GM12878 (cell line): ENCODE measurements at regions not wholly inside any gene's neighbourhood (a gene's known extent, or its start where the extent isn't known, plus 50 kb on each side); places are given as distances from the start of the nearest gene placed in this dataset.

Experiments
- ATAC-seq: fragments of 200-7000 bp; cut with Tn5 transposase; 3 replicates; pipeline ENCODE4 v1.9.1; 2020; ENCODE audit warnings: mild to moderate bottlenecking, moderate library complexity
- BruUV-seq: library from RNA; stranded (reverse); fragments of 400-500 nt; replicated peaks from 2 replicates; lab custom pipeline; 2021; lab: Mats Ljungman, UMichigan
- CTCF ChIA-PET: fragments of 300-600 bp; sonication (Branson Sonifier 250); formaldehyde crosslinking; extraction: SDS; loops from one replicate; lab custom pipeline; 2021; ENCODE audit warnings: inconsistent platforms; lab: Yijun Ruan, JAX
- POLR2A ChIA-PET: fragments of 350-600 bp; formaldehyde crosslinking; extraction: SDS; loops from one replicate; lab custom pipeline; 2021; ENCODE audit warnings: inconsistent platforms; lab: Charles Lee
- RAD21 ChIA-PET: fragments of 300-600 bp; sonication (Branson Sonifier 250); formaldehyde crosslinking; loops from one replicate; lab custom pipeline; 2023; ENCODE audit warnings: antibody characterized with exemption; ENCODE audit not compliant: unreplicated experiment; lab: Charles Lee
- SMC1A ChIA-PET: fragments of 300-600 bp; sonication (Branson Sonifier 250); formaldehyde crosslinking; loops from one replicate; lab custom pipeline; 2023; ENCODE audit not compliant: unreplicated experiment, uncharacterized antibody; lab: Charles Lee
- DNase-seq: peaks from one replicate; pipeline ENCODE4 v3.0.0-alpha.2; 2011; ENCODE audit warnings: low read depth, low spot score
- FAIRE-seq: peaks from 3 replicates; lab custom pipeline; 2011; peaks lifted over from hg19 to GRCh38; lab: Jason Lieb, UNC
- H2AFZ ChIP-seq: 2 replicates; pipeline ENCODE4 v1.6.0; 2011; ENCODE audit warnings: low read depth, low read length, control low read depth; ENCODE audit not compliant: control insufficient read depth
- H3K27ac ChIP-seq: 2 replicates; pipeline ENCODE4 v1.5.1; 2011; ENCODE audit warnings: control low read depth; ENCODE audit not compliant: control insufficient read depth, insufficient read depth
- H3K27me3 ChIP-seq, 2 experiments: replicated peaks in 1 of 2; 2 replicates each; pipeline versions ENCODE4 v1.6.0 to v1.6.1; 2011; ENCODE audit warnings: low read length in 1 of 2; ENCODE audit not compliant: control insufficient read depth in 2 of 2, insufficient read depth in 2 of 2
- H3K36me3 ChIP-seq, 2 experiments: 2 replicates each; pipeline ENCODE4 v1.5.1; 2011; ENCODE audit warnings: low read length in 1 of 2; ENCODE audit not compliant: control insufficient read depth in 2 of 2, insufficient read depth in 2 of 2
- H3K4me1 ChIP-seq: 2 replicates; pipeline ENCODE4 v1.6.1; 2011; ENCODE audit warnings: mild to moderate bottlenecking, low read length, moderate library complexity, mixed read lengths; ENCODE audit not compliant: control insufficient read depth, insufficient read depth
- H3K4me2 ChIP-seq: 2 replicates; pipeline ENCODE4 v1.6.0; 2011; ENCODE audit warnings: control low read depth; ENCODE audit not compliant: control insufficient read depth, insufficient read depth
- H3K4me3 ChIP-seq: fragments of 200-600 bp; sonication (generic); 2 replicates; pipeline ENCODE4 v1.5.1; 2016
- H3K79me2 ChIP-seq: 2 replicates; pipeline ENCODE4 v1.6.0; 2011; ENCODE audit warnings: low read length; ENCODE audit not compliant: control insufficient read depth, insufficient read depth
- H3K9ac ChIP-seq: 2 replicates; pipeline ENCODE4 v1.8.0; 2011; ENCODE audit warnings: low read length, control low read depth, mixed read lengths; ENCODE audit not compliant: control insufficient read depth, insufficient read depth
- H3K9me3 ChIP-seq: replicated peaks from 3 replicates; pipeline ENCODE4 v1.5.1; 2011; ENCODE audit warnings: mild to moderate bottlenecking, low read length; ENCODE audit not compliant: control insufficient read depth, insufficient read depth
- H4K20me1 ChIP-seq: 2 replicates; pipeline ENCODE4 v1.6.0; 2011; ENCODE audit not compliant: control insufficient read depth, insufficient read depth
- BCL3 ChIP-seq: IDR thresholded peaks from 2 replicates; pipeline ENCODE4 v1.6.1; 2011; ENCODE audit warnings: borderline replicate concordance, low read depth, mild to moderate bottlenecking, moderate library complexity, low read length; ENCODE audit not compliant: insufficient read depth, poor library complexity, severe bottlenecking
- IKZF2 ChIP-seq, 2 experiments: fragments of 450-650 bp; IDR thresholded peaks; 2 replicates each; pipeline ENCODE4 v1.6.1; 2017; ENCODE audit warnings: mild to moderate bottlenecking in 2 of 2, moderate library complexity in 2 of 2
- TBL1XR1 ChIP-seq: IDR thresholded peaks from 2 replicates; pipeline ENCODE4 v1.6.1; 2012; ENCODE audit warnings: low read depth, low read length, improper control_type of control experiment
- YY1 ChIP-seq: IDR thresholded peaks from 2 replicates; pipeline ENCODE4 v1.6.1; 2011; ENCODE audit warnings: low read depth, mild to moderate bottlenecking, low read length
- WGBS: methylation state at CpG from one replicate; pipeline ENCODE4 v1.1.6; 2016; ENCODE audit warnings: low lambda C conversion rate; ENCODE audit not compliant: insufficient replicate concordance, insufficient coverage; ENCODE audit errors: missing lambda C conversion rate; 5-methylcytosine and 5-hydroxymethylcytosine counted together
- in situ Hi-C: fragments of 300-500 bp; cut with MboI; formaldehyde crosslinking; loops from 9 replicates; pipeline ENCODE4 v1.14.3; 2018; ENCODE audit warnings: mixed read lengths
- intact Hi-C: fragments of 100-400 bp; cut with micrococcal nuclease; formaldehyde crosslinking; loops from one replicate; pipeline ENCODE4 v1.14.2; 2022; ENCODE audit not compliant: unreplicated experiment

DNA sequence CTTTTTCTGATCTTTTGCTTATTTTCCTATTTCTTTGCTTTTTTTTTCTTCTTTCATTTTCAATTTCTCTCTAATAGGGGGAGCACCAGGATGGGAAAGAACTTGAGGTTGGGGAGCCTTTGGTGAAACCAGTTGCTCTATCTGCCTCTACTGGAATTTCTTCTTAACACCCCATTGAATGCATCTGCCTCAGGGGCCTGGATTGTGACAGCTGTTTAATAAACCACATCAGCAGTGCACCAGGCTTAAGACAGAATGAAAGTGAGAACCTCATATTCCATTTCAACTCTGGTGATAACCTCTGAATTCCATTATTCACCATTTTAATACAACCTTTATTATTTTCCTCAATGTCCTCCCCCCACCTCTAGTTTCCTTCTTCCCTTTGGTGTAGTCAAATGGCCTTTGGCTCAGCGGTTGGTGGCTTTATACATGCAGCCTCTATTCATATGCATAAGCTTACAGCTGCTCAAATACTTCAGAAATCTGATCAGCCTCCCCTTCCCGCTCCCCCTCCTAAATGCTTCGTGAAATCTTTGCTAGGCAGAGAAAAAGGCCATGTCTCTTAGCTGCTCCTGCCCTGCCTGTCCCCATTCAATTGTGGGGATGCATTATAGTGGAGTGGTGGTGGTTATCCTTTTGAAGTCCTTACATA, 537.3 kb upstream of the PLXNA2 start (continued):
- TF ChIP-seq BCL3: no peak
- TF ChIP-seq TBL1XR1: no peak
- TF ChIP-seq, all 136 proteins: peak for 0

- no peak overlapping the region for H2AFZ ChIP-seq
- in situ Hi-C loops: no loop called here
- ChIA-PET CTCF (no interaction called here), POLR2A (no interaction called here)
- H3K27ac ChIP-seq: no peak overlapping the region
- ATAC-seq (no peak), DNase-seq (no peak), FAIRE-seq (no peak)
- H3K79me2 ChIP-seq: no peaks in the 10 kb centered on the region
- intact Hi-C loops: no loop called here
- 21% methylated on average over 4 of the region's 4 CpGs for WGBS
- H4K20me1 ChIP-seq: no peaks in the 10 kb centered on the region
- no peaks in the 10 kb centered on the region for H3K9me3 ChIP-seq
- no TSS peak for BruUV-seq
- no peaks in the 10 kb centered on the region for H3K36me3 ChIP-seq
- H3K4me2 ChIP-seq: no peak overlapping the region
- H3K4me3 ChIP-seq: no peak overlapping the region
- H3K27me3 ChIP-seq: no peaks in the 10 kb centered on the region; a peak in 3 of 4 replicates
- H3K4me1 ChIP-seq: no peaks in the 10 kb centered on the region
- no peak for TF ChIP-seq IKZF2 (IDR thresholded peaks at IDR 0.05)
- TF ChIP-seq YY1: no peak
- TF ChIP-seq, all 136 proteins: peak for 0
- SMC1A ChIA-PET: interaction anchor here (1.4 kb wide), 1 partner anchor 9 kb away, joined by 3 read pairs; no protein-coding TSS in a partner anchor
- no peak overlapping the region for H3K9ac ChIP-seq
- RAD21 ChIA-PET: no interaction called here
These were observed 538.0 kb upstream of the PLXNA2 start for GRCh38 chr1:208782186-208782585.
